Keratinocyte (primary cell): ENCODE measurements at regions not wholly inside any gene's neighbourhood (a gene's known extent, or its start where the extent isn't known, plus 50 kb on each side); places are given as distances from the start of the nearest gene placed in this dataset.

Experiments used
- EZH2 ChIP-seq: IDR thresholded peaks from one replicate; pipeline ENCODE4 v1.6.1; 2012; ENCODE audit warnings: inconsistent platforms, mild to moderate bottlenecking, low read length, moderate library complexity
- TF ChIP-seq, protein P1 (sequence below), 3 experiments: IDR thresholded peaks in 1 of 3; conservative IDR thresholded peaks in 1 of 3; optimal IDR thresholded peaks in 1 of 3; 2 replicates in 2 of 3; 3 replicates in 1 of 3; pipeline versions ENCODE3 to v1.5.1; 2011; ENCODE audit warnings: low read length in 3 of 3, mild to moderate bottlenecking in 3 of 3, moderate library complexity in 2 of 3, control low read depth in 1 of 3, inconsistent platforms in 1 of 3; ENCODE audit not compliant: insufficient read depth in 2 of 3; ENCODE audit errors: extremely low read depth in 1 of 3

DNA sequence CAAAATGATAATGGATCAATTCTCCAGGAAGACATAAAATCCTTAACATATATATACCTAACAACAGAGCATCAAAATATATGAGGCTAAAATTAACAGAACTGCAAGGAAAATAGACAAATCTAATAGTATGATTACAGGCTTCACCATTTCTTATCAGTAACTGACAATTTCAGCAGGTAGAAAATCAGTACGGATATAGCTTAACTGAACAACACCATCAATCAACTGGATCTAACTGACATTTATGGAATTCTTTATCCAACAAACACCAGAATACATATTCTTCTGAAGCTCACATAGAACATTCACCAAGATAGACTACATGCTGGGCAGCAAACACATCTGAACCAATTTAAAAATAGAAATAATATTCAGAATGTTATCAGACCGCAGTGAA, 121.1 kb upstream of the CDC14C start:
- TF ChIP-seq, protein P1, sequence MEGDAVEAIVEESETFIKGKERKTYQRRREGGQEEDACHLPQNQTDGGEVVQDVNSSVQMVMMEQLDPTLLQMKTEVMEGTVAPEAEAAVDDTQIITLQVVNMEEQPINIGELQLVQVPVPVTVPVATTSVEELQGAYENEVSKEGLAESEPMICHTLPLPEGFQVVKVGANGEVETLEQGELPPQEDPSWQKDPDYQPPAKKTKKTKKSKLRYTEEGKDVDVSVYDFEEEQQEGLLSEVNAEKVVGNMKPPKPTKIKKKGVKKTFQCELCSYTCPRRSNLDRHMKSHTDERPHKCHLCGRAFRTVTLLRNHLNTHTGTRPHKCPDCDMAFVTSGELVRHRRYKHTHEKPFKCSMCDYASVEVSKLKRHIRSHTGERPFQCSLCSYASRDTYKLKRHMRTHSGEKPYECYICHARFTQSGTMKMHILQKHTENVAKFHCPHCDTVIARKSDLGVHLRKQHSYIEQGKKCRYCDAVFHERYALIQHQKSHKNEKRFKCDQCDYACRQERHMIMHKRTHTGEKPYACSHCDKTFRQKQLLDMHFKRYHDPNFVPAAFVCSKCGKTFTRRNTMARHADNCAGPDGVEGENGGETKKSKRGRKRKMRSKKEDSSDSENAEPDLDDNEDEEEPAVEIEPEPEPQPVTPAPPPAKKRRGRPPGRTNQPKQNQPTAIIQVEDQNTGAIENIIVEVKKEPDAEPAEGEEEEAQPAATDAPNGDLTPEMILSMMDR (optimal IDR thresholded peaks at IDR 0.05 in 1 of 3, IDR thresholded peaks at IDR 0.05 in 1 of 3, conservative IDR thresholded peaks at IDR 0.05 in 1 of 3; ENCODE audit: extremely low read depth in 1 of 3, insufficient read depth in 2 of 3, low read length in 3 of 3) = no peak
- TF ChIP-seq EZH2 = no peak
